Endothelial cell of umbilical vein (primary cell): ENCODE measurements at regions not wholly inside any gene's neighbourhood (a gene's known extent, or its start where the extent isn't known, plus 50 kb on each side); places are given as distances from the start of the nearest gene placed in this dataset.

Source experiments
- BruUV-seq: library from RNA; stranded (reverse); fragments of 400-500 nt; replicated peaks from 2 replicates; lab custom pipeline; 2021; lab: Mats Ljungman, UMichigan
- CTCF ChIA-PET: fragments of 300-600, 350-600 bp; sonication (Branson Sonifier 250); formaldehyde crosslinking; loops from one replicate; lab custom pipeline; 2021; ENCODE audit warnings: antibody characterized with exemption, inconsistent platforms; lab: Charles Lee
- POLR2A ChIA-PET: fragments of 300-600, 350-600 bp; sonication (Branson Sonifier 250); formaldehyde crosslinking; loops from one replicate; lab custom pipeline; 2021; ENCODE audit warnings: antibody characterized with exemption, inconsistent platforms; lab: Charles Lee
- DNase-seq: peaks from one replicate; pipeline ENCODE4 v3.0.0-alpha.2; 2011; ENCODE audit warnings: low read depth, low spot score
- FAIRE-seq: peaks from 2 replicates; lab custom pipeline; 2011; peaks lifted over from hg19 to GRCh38; lab: Jason Lieb, UNC
- H2AFZ ChIP-seq: 2 replicates; pipeline ENCODE4 v1.6.0; 2012; ENCODE audit warnings: low read depth, low read length, control low read depth, inconsistent platforms
- H3K27ac ChIP-seq: 2 replicates; pipeline ENCODE4 v1.5.1; 2011; ENCODE audit warnings: low read depth, mild to moderate bottlenecking, control low read depth, low read length, moderate library complexity; ENCODE audit not compliant: insufficient read depth
- H3K27me3 ChIP-seq, 2 experiments: 2 replicates each; pipeline versions ENCODE4 v1.6.0 to v1.6.1; 2011; ENCODE audit warnings: low read length in 2 of 2, mixed read lengths in 1 of 2; ENCODE audit not compliant: control insufficient read depth in 2 of 2, insufficient read depth in 2 of 2
- H3K36me3 ChIP-seq, 2 experiments: 2 replicates in 1 of 2; 3 replicates in 1 of 2; pipeline ENCODE4 v1.5.1; 2011; ENCODE audit warnings: low read length in 2 of 2, mild to moderate bottlenecking in 1 of 2, moderate library complexity in 1 of 2; ENCODE audit not compliant: control insufficient read depth in 2 of 2, insufficient read depth in 2 of 2; ENCODE audit errors: extremely low read depth in 1 of 2
- H3K4me1 ChIP-seq: 3 replicates; pipeline ENCODE4 v1.5.1; 2011; ENCODE audit warnings: mild to moderate bottlenecking, low read length; ENCODE audit not compliant: control insufficient read depth, insufficient read depth; ENCODE audit errors: extremely low read depth
- H3K4me2 ChIP-seq: 2 replicates; pipeline ENCODE4 v1.6.1; 2011; ENCODE audit warnings: low read length, control low read depth, mixed read lengths; ENCODE audit not compliant: insufficient read depth
- H3K4me3 ChIP-seq, 3 experiments: fragments of 200-600 bp in 1 of 3; sonication (generic), shearing (Covaris generic) in 1 of 3; replicated peaks in 1 of 3; 2 replicates each; pipeline ENCODE4 v1.5.1; 2011 to 2016; ENCODE audit warnings: control low read depth in 3 of 3, low read length in 3 of 3, mild to moderate bottlenecking in 2 of 3, inconsistent platforms in 1 of 3, low read depth in 1 of 3, moderate library complexity in 1 of 3; ENCODE audit not compliant: insufficient read depth in 1 of 3
- H3K79me2 ChIP-seq: 2 replicates; pipeline ENCODE4 v1.6.0; 2012; ENCODE audit warnings: low read length, inconsistent platforms; ENCODE audit not compliant: control insufficient read depth, insufficient read depth
- H3K9ac ChIP-seq: replicated peaks from 2 replicates; pipeline ENCODE3; 2011; ENCODE audit warnings: low read length, control low read depth; ENCODE audit not compliant: insufficient read depth; ENCODE audit errors: extremely low read depth
- H3K9me1 ChIP-seq: replicated peaks from 3 replicates; pipeline ENCODE4 v1.6.0; 2011; ENCODE audit warnings: mild to moderate bottlenecking, low read length; ENCODE audit not compliant: control insufficient read depth, insufficient read depth; ENCODE audit errors: extremely low read depth
- H3K9me3 ChIP-seq: replicated peaks from 2 replicates; pipeline ENCODE4 v1.5.1; 2012; ENCODE audit warnings: low read length, inconsistent platforms; ENCODE audit not compliant: control insufficient read depth, insufficient read depth
- H4K20me1 ChIP-seq: replicated peaks from 2 replicates; pipeline ENCODE3; 2011; ENCODE audit warnings: mild to moderate bottlenecking, low read length; ENCODE audit not compliant: control insufficient read depth, insufficient read depth; ENCODE audit errors: extremely low read depth
- EZH2 ChIP-seq: IDR thresholded peaks from 2 replicates; pipeline ENCODE4 v1.6.1; 2012; ENCODE audit warnings: borderline replicate concordance, low read depth, mild to moderate bottlenecking, moderate library complexity, low read length, inconsistent platforms; ENCODE audit not compliant: severe bottlenecking
- FOS ChIP-seq: IDR thresholded peaks from 2 replicates; pipeline ENCODE4 v1.6.1; 2011; ENCODE audit warnings: mild to moderate bottlenecking, low read length, moderate library complexity, borderline replicate concordance; ENCODE audit not compliant: insufficient read depth
- GATA2 ChIP-seq: IDR thresholded peaks from 2 replicates; pipeline ENCODE4 v1.7.0; 2011; ENCODE audit warnings: low read depth, mild to moderate bottlenecking, moderate library complexity, mixed read lengths, low read length; ENCODE audit not compliant: insufficient read length, insufficient read depth
- MYC ChIP-seq: IDR thresholded peaks from one replicate; pipeline ENCODE4 v1.6.1; 2011; ENCODE audit warnings: mild to moderate bottlenecking, low read depth, low read length
- POLR2A ChIP-seq: IDR thresholded peaks from 2 replicates; pipeline ENCODE4 v1.6.1; 2012; ENCODE audit warnings: low read depth, mild to moderate bottlenecking, control low read depth, low read length
- POLR2AphosphoS5 ChIP-seq: IDR thresholded peaks from 2 replicates; pipeline ENCODE4 v1.6.1; 2012; ENCODE audit warnings: low read depth, mild to moderate bottlenecking, control low read depth, low read length, moderate library complexity; ENCODE audit not compliant: insufficient read depth
- dilution Hi-C: fragments of 300-500 bp; cut with MboI; formaldehyde crosslinking; loops from one replicate; pipeline ENCODE4 v1.15.0; 2019; ENCODE audit warnings: low sequenced_read_pairs; ENCODE audit not compliant: extremely low pct_ligation_motif_present
- intact Hi-C: fragments of 100-400 bp; cut with micrococcal nuclease; formaldehyde crosslinking; loops from one replicate; pipeline ENCODE4 v1.10.0; 2022
- TF ChIP-seq, protein P1 (sequence below): IDR thresholded peaks from 2 replicates; pipeline ENCODE4 v1.6.1; 2011; ENCODE audit not compliant: insufficient read depth, insufficient read length
- TF ChIP-seq, protein P2 (sequence below), 2 donors: IDR thresholded peaks; 1 replicate in 1 of 2; 2 replicates in 1 of 2; pipeline ENCODE4 v1.5.1; 2011; ENCODE audit warnings: low read length in 2 of 2, mild to moderate bottlenecking in 2 of 2, moderate library complexity in 2 of 2, control low read depth in 1 of 2, inconsistent platforms in 1 of 2, low read depth in 1 of 2; ENCODE audit not compliant: insufficient read depth in 1 of 2; ENCODE audit errors: extremely low read depth in 1 of 2

DNA sequence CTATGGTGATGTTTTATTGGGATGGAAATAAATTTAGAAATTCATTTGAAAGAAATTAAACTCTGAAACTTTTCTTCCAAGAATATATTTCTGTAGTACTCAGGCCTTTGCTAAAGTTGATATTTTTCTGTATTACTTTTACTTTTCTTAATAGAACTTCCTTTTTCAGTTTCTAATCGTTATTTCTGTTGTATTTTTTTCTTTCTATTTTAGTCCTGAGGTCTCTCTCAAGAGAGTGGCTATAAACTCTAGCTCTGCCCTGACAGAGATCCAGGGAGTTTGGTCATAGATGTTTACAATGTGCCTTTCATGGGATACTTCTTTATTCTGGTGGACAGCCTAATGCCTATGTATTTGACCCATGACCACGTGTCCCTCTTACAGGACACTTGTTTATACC is 51.0 kb downstream of the OR2B6 start:
- dilution Hi-C loops, result no loop called here
- FAIRE-seq, result no peak
- BruUV-seq, result no TSS peak

More for the DNA sequence above, 51.0 kb downstream of the OR2B6 start:
- Histone ChIP-seq H3K4me1 (no peaks in the 10 kb centered on the region), H3K27ac (no peak overlapping the region), H3K4me3 (no peak overlapping the region), H3K79me2 (no peaks in the 10 kb centered on the region), H3K4me2 (no peak overlapping the region), H3K36me3 (no peaks in the 10 kb centered on the region), H3K27me3 (no peaks in the 10 kb centered on the region), H3K9me3 (no peaks in the 10 kb centered on the region), H3K9ac (no peak overlapping the region), H2AFZ (no peak overlapping the region), H4K20me1 (no peaks in the 10 kb centered on the region), H3K9me1 (no peaks in the 10 kb centered on the region)
- TF ChIP-seq FOS (no peak), POLR2A (no peak), POLR2AphosphoS5 (no peak), MYC (no peak), EZH2 (no peak), GATA2 (no peak)
- TF ChIP-seq, protein P1, sequence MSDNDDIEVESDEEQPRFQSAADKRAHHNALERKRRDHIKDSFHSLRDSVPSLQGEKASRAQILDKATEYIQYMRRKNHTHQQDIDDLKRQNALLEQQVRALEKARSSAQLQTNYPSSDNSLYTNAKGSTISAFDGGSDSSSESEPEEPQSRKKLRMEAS, result no peak
- TF ChIP-seq, protein P2, sequence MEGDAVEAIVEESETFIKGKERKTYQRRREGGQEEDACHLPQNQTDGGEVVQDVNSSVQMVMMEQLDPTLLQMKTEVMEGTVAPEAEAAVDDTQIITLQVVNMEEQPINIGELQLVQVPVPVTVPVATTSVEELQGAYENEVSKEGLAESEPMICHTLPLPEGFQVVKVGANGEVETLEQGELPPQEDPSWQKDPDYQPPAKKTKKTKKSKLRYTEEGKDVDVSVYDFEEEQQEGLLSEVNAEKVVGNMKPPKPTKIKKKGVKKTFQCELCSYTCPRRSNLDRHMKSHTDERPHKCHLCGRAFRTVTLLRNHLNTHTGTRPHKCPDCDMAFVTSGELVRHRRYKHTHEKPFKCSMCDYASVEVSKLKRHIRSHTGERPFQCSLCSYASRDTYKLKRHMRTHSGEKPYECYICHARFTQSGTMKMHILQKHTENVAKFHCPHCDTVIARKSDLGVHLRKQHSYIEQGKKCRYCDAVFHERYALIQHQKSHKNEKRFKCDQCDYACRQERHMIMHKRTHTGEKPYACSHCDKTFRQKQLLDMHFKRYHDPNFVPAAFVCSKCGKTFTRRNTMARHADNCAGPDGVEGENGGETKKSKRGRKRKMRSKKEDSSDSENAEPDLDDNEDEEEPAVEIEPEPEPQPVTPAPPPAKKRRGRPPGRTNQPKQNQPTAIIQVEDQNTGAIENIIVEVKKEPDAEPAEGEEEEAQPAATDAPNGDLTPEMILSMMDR (IDR thresholded peaks at IDR 0.05; ENCODE audit: extremely low read depth in 1 of 2, insufficient read depth in 1 of 2, low read depth in 1 of 2, low read length in 2 of 2), result no peak
- intact Hi-C loops, result no loop called here
- DNase-seq, result no peak
- CTCF ChIA-PET, result interaction anchor here (1.6 kb wide), 1 partner anchor 10 kb away, joined by 3 read pairs; no protein-coding TSS in a partner anchor
- POLR2A ChIA-PET, result no interaction called here
